ENCODE measurements at regions not wholly inside any gene's neighbourhood (a gene's known extent, or its start where the extent isn't known, plus 50 kb on each side); places are given as distances from the start of the nearest gene placed in this dataset.
"Not testable (repeated sequence)": the region's sequence is repeated elsewhere in the genome, so short reads cannot be mapped to it uniquely, and the experiment has no call there.

- DNase-seq: no peak
These were observed 346.7 kb downstream of the IL20RB start for GRCh38 chr3:137304313-137305056.

GRCh38 chr3:137324114-137324513 lies 366.3 kb downstream of the IL20RB start:
- DNase-seq: no peak

- DNase-seq: no peak
These were observed 367.4 kb downstream of the IL20RB start for GRCh38 chr3:137325170-137325569.

GRCh38 chr3:137325934-137326333 lies 368.2 kb downstream of the IL20RB start:
- no peak for DNase-seq

GRCh38 chr3:137329594-137329993 lies 371.8 kb downstream of the IL20RB start:
- no peak for DNase-seq

- DNase-seq: no peak
These were observed 372.5 kb downstream of the IL20RB start for GRCh38 chr3:137330246-137330645.

- no peak for DNase-seq
These were observed 374.5 kb downstream of the IL20RB start for GRCh38 chr3:137332297-137332696.

- no peak for DNase-seq
These were observed 377.7 kb downstream of the IL20RB start for GRCh38 chr3:137335478-137335877.

- not testable (repeated sequence) for DNase-seq
These were observed 380.6 kb downstream of the IL20RB start for GRCh38 chr3:137338400-137338799.

- no peak for DNase-seq
These were observed 385.5 kb downstream of the IL20RB start for GRCh38 chr3:137343283-137343682.

GRCh38 chr3:137347132-137347531 lies 389.3 kb downstream of the IL20RB start:
- no peak for DNase-seq

GRCh38 chr3:137347817-137348368 lies 390.1 kb downstream of the IL20RB start:
- no peak for DNase-seq

GRCh38 chr3:137348936-137349335 lies 391.2 kb downstream of the IL20RB start:
- DNase-seq: no peak

GRCh38 chr3:137349557-137350348 lies 392.0 kb downstream of the IL20RB start:
- DNase-seq: no peak

GRCh38 chr3:137360531-137361201 lies 402.9 kb downstream of the IL20RB start:
- no peak for DNase-seq

- DNase-seq: no peak
These were observed 382.0 kb upstream of the SOX14 start for GRCh38 chr3:137382005-137382594.

- DNase-seq: no peak
These were observed 378.2 kb upstream of the SOX14 start for GRCh38 chr3:137385922-137386321.

GRCh38 chr3:137409584-137409983 lies 354.5 kb upstream of the SOX14 start:
- no peak for DNase-seq

GRCh38 chr3:137410028-137410427 lies 354.1 kb upstream of the SOX14 start:
- DNase-seq: no peak

- no peak for DNase-seq
These were observed 343.7 kb upstream of the SOX14 start for GRCh38 chr3:137420198-137420995.

GRCh38 chr3:137438561-137438960 lies 325.6 kb upstream of the SOX14 start:
- no peak for DNase-seq

GRCh38 chr3:137460944-137461343 lies 303.2 kb upstream of the SOX14 start:
- DNase-seq: no peak

All from stimulated activated CD4-positive, alpha-beta T cell treated with anti-CD3 and anti-CD28 coated beads, Interleukin-1b, Interleukin-23, amount 100 ng/mL, for 48 hours (primary cell).